Posterior vena cava (tissue), 2 donors: ENCODE measurements at regions not wholly inside any gene's neighbourhood (a gene's known extent, or its start where the extent isn't known, plus 50 kb on each side); places are given as distances from the start of the nearest gene placed in this dataset.

Experiments
- DNase-seq: peaks from one replicate; pipeline ENCODE4 v3.0.0-alpha.2; 2020; ENCODE audit warnings: low spot score
- intact Hi-C, 2 donors: fragments of 100-400 bp; cut with DNase I; formaldehyde crosslinking; loops; one replicate each; pipeline versions ENCODE4 v1.14.1 to v1.14.2; 2022 to 2023
- donor health status: DM: yes; HTN: yes; CAD: no.
- donor health status: DM: yes; HTN: yes; CAD: no.

- intact Hi-C loops, result no loop called here
Measured at GRCh38 chr2:841036-841435, 109.6 kb upstream of the SNTG2 start.

GRCh38 chr2:834233-834632, 116.4 kb upstream of the SNTG2 start:
- DNase-seq, result no peak

More at GRCh38 chr2:841036-841435, 109.6 kb upstream of the SNTG2 start:
- DNase-seq, result no peak

GRCh38 chr2:833180-833579, 117.5 kb upstream of the SNTG2 start:
- DNase-seq, result no peak
- intact Hi-C loops, result no loop called here

More at GRCh38 chr2:834233-834632, 116.4 kb upstream of the SNTG2 start:
- intact Hi-C loops, result no loop called here

DNA sequence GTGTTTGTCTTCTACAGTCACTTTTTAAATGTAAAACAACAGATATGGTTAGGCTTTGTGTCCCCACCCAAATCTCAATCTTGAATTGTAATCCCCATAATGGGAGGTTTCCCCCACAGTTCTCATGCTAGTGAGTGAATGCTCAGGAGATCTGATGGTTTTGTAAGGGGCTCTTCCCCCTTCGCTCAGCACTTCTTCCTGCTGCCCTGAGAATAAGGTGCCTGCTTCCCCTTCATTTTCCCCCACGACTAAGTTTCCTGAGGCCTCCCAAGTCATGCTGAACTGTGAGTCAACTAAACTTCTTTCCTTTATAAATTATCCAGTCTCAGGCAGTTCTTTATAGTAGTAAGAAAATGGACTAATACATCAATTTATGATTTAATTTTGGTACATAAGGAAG, 118.0 kb upstream of the SNTG2 start:
- intact Hi-C loops, result no loop called here

GRCh38 chr2:831622-832021, 119.0 kb upstream of the SNTG2 start:
- intact Hi-C loops, result no loop called here
- DNase-seq, result no peak

More for the DNA sequence above, 118.0 kb upstream of the SNTG2 start:
- DNase-seq, result no peak

GRCh38 chr2:831225-831536, 119.5 kb upstream of the SNTG2 start:
- intact Hi-C loops, result no loop called here
- DNase-seq, result no peak

- intact Hi-C loops, result no loop called here
- DNase-seq, result no peak
Measured at GRCh38 chr2:830419-831224, 120.0 kb upstream of the SNTG2 start.

GRCh38 chr2:829047-829446, 121.6 kb upstream of the SNTG2 start:
- DNase-seq, result no peak
- intact Hi-C loops, result no loop called here

DNA sequence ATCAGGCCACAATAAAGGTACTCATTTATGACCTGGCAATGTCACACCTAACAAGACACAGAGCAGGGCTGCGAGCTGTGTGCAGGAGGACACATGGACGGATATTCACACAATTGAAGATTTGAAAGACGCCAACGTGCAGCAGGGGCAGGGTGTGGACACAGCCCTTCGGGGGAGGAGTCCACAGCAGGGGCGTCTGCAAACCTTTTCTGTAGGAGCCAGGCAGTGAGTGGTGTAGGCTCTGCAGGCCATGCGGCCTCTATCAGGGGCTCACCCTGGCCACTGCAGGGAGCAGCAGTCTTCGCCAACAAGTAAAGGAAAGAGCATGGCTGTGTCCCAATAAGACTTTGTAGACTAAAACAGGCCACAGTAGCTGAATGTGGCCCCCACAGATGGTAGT, 125.7 kb upstream of the SNTG2 start:
- no peak for DNase-seq
- intact Hi-C loops, result no loop called here

- intact Hi-C loops, result no loop called here
- DNase-seq, result no peak
Measured at GRCh38 chr2:824524-824923, 126.1 kb upstream of the SNTG2 start.

DNA sequence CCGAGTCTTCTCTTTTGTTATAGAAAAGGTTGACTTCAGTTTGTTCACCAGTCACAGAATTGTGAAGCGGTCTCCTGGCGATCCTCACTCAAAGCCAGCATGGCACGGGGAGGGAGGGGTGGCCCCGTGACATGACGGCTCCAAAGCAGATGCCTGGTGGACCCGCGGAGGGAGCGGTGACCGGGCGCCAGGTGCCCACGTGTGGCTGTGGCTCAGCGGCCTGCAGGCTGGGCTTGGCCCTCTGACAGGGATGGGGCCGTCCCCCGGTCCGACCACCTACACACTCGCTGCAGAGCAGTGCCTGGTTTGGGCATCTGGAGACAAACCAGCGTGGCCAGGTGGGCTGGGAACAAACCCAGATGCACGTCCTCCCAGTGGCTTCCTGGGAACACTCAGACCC, 129.1 kb upstream of the SNTG2 start:
- intact Hi-C loops, result no loop called here
- no peak for DNase-seq

DNA sequence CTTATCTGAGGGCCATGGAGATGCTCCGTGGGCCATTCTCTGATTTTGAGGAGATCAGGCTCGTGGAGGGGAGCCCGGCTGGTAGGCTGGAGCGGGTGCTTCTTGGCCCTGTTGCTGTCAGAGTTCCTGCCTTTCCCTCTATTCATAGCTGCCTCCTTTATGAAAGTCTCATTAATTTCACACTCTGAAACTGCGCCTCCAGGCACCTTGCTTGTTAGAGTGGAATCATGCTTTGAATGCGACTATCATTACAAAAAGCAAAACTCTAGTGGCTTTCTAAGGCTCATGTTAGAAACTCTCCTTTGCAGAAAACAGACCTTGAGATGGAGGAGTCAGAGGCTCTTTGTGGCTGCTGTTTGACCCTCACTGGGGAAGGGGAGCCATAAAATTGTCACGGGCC, 131.0 kb upstream of the SNTG2 start:
- intact Hi-C loops, result no loop called here
- DNase-seq, result no peak

DNA sequence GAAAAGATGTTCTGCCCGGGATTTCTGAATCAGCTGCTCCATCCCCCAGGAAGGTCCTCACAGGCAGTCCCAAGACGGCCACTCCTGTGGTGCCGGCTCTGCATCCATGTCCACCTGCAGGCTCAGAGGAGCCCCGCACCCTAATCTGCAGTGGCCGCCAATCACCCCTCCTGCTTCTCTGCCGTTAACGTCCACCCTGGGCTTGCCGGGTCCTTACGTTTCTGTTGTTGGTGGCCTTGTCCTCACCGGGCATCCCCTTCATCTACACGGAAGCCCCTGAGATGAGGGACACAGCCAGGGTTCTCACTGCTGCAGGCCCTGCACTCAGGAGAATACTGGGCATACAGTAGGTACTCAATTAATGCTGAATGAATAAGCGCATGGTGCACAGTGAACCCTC, 131.5 kb upstream of the SNTG2 start:
- intact Hi-C loops, result no loop called here
- no peak for DNase-seq

DNA sequence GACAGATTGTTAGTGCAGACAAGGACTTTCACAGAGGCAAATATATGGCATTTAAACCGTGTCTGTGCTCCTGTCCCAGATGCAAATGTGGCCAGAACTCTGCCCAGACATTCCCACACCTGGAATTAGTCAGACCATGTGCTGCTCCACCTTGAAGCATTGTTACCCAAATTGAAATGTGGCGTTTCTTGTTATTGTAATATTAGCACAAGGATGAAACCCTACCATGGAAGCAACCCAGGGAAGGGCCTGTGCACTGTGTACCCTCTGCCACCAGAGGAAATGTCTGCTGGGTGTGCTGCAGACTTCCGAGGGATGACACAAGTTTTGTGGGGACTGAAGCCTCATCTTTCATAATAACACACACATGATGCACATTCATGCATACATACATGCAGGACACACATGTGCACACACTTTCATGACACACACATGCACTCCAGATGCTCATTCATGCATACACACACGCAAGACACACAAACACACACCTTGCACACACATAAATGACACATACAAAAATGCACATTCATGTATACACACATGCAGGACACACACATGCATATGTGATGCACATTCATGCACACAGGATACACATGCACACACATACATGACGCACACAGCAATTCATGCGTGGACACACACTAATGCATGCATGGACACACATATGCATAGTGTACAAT, 133.2 kb upstream of the SNTG2 start:
- intact Hi-C loops, result no loop called here
- no peak for DNase-seq

DNA sequence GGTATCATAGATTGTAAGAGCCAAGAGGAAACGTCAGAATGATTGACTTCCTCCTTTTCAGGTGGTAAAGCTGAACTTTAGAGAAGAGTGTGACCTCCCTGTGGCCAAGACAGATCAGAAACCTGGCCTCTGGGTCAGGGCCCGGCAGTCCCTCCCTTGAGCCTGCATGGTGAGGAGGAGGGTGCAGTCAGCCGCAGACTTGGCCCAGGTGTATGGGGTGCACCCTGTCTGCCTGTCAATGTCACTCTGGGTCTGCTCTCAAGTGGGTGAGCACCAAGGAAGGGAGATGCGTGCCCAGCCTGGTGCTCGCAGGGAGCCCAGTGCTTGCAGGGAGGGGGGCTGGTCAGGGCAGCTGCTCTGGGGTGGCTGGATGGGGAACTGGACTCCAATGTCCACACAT, 134.4 kb upstream of the SNTG2 start:
- DNase-seq, result no peak
- intact Hi-C loops, result no loop called here

- intact Hi-C loops, result no loop called here
- DNase-seq, result no peak
Measured at GRCh38 chr2:810397-810796, 133.2 kb upstream of the TMEM18 start.

- DNase-seq, result no peak
- intact Hi-C loops, result no loop called here
Measured at GRCh38 chr2:807300-807699, 130.1 kb upstream of the TMEM18 start.

- DNase-seq, result no peak
- intact Hi-C loops, result no loop called here
Measured at GRCh38 chr2:805664-806063, 128.5 kb upstream of the TMEM18 start.

DNA sequence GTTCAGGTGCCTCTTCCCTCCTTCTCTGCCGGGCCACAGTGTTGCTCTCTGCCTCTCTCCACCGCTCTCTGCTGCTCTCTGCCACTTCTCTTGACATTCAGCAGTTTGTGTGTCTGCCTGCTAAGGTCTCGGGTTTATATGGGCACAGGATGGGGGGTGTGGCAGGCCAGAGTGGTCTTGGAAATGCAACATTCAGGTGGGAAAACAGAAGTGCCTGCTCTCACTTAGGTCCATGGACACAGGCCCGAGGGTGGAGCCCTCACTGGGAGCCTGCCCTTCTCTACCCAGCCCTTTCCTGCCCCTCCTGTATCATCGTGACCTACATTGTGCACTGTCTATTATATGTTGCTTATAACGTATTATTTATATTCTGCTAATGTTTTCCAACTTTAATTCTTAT, 120.8 kb upstream of the TMEM18 start:
- no peak for DNase-seq
- intact Hi-C loops, result no loop called here

DNA sequence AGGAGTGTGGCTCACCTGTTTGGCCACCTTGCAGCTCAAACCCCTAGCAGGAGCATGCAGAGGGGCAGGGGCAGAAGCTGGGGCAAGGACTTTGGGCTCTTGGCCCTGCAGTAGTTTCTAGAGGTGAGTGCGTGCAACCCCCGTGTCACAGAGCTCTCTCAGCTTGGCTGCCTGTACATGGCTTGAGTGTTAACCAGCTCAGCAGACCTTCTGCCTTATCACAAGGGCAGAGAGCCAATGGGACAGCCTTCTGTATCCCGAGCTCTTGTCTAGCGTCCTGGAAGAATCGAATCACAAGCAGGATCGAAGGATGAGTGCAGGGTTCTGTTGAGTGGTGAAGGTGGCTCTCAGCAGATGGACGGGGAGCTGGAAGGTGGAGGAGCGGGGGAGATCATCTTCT, 120.3 kb upstream of the TMEM18 start:
- intact Hi-C loops, result no loop called here

More for the DNA sequence above, 120.3 kb upstream of the TMEM18 start:
- no peak for DNase-seq
